HG02759 (cell line): ENCODE measurements at regions not wholly inside any gene's neighbourhood (a gene's known extent, or its start where the extent isn't known, plus 50 kb on each side); places are given as distances from the start of the nearest gene placed in this dataset.
"Not testable (repeated sequence)": the region's sequence is repeated elsewhere in the genome, so short reads cannot be mapped to it uniquely, and the experiment has no call there.

Experiments used
- ATAC-seq: cut with Tn5 transposase; IDR thresholded peaks from one replicate; pipeline ENCODE4 v1.9.1; 2021; ENCODE audit warnings: mild to moderate bottlenecking, moderate library complexity; ENCODE audit not compliant: unreplicated experiment

DNA sequence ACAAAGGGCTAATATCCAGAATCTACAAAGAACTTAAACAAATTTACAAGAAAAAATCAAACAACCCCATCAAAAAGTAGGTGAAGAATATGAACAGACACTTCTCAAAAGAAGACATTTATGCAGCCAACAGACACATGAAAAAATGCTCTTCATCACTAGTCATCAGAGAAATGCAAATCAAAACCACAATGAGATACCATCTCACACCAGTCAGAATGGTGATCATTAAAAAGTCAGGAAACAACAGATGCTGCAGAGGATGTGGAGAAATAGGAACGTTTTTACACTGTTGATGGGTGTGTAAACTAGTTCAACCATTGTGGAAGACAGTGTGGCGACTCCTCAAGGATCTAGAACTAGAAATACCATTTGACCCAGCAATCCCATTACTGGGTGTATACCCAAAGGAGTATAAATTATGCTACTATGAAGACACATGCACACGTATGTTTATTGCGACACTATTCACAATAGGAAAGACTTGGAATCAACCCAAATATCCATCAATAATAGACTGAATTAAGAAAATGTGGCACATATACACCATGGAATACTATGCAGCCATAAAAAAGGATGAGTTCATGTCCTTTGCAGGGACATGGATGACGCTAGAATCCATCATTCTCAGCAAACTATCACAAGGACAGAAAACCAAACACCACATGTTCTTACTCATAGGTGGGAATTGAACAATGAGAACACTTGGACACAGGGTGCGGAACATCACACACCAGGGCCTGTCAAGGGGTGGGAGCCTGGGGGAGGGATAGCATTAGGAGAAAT, 241.5 kb downstream of the KCNRG start:
- ATAC-seq, result not testable (repeated sequence)

DNA sequence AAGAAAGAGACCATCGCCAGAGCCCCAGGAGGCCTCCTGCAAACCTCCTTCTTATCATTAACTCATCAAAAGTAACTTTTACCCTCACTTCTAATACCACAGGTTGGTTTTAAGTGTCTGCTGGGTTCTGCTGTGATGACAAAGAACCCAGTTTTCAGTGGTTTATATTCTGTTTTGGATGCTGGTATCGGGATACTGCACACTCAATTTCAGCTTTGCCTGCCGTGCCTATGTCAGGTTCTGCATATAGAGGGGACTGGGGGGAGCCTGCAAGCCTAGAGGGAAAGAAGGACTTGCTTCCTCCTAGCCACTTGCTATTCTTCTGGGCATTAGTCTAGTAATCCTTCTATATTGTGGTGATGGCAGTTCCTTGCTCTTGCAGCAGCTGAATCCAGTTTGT, 242.4 kb downstream of the KCNRG start:
- no peak for ATAC-seq

DNA sequence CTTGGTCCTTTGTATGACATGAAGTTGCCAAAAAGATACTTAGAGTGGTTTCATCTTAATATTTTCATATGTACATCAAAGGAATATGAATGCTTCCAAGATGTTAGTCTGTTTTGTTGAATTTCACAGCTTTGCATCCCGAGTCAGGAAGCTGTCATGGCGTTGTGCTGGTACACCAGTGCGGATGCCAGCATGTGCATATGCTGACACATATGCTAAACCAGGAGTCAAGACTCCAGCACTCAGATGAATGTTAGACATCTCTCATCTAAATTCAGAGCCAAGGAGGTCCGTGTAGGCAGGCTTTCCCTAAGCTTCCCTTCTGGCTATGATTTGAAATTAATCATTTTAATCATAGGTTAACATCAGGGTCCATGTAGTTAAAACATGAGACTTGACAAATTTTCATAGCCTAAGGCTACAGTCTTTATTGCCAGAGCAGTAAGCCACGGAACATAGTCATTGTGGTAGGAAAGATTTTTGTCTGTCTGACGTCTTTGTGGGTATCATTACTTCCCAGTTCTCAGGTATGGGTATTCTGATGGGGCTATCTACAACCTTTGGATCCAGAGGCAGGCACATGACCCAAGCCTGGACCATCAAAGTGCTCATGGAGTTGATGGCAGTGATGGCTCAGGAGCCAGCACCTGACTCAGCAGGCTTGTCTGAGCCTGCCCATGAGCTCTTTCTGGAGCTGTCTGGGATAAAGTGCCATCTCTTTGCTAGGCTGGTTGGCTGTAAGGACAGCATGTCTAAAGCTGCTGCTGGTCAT, 246.1 kb downstream of the KCNRG start:
- ATAC-seq, result no peak

DNA sequence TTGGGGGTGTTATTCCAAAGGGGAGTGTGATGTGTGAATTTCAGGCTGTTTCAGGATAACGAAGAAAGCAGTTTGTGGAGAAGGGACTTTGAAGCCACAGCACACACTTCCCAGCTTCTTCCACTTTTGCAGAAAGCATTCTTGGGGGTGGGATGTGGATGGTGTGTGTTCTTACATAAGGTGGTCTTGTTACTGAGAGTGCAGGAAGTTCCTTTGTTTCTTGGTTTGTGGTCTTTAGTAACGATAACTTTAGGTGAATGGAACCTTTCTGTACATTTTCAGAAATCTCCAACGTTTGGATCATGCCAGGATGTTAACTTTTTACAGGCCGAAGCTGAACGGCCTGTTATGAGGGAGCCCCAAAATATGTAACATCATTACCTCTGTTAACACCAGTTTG, 251.8 kb downstream of the KCNRG start:
- no peak for ATAC-seq

DNA sequence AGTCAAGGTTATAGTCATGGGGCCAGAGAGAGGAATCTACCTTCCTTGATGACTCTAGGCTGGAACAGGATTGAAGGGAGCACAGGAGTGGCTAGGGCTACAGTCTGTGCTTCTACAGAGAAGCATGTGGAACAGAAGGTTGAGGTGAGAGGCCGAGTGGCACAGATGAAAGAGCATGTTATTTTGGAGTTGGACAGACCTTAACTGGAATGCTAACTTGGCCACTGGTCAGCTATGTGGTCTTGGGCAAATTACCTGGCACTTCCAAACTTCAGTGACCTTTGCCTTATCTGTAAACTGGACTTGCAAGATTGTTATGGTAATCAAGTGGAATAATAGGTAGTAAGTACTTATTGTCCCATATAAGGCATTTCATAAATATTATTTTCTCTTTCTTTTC, 252.7 kb downstream of the KCNRG start:
- ATAC-seq, result no peak

DNA sequence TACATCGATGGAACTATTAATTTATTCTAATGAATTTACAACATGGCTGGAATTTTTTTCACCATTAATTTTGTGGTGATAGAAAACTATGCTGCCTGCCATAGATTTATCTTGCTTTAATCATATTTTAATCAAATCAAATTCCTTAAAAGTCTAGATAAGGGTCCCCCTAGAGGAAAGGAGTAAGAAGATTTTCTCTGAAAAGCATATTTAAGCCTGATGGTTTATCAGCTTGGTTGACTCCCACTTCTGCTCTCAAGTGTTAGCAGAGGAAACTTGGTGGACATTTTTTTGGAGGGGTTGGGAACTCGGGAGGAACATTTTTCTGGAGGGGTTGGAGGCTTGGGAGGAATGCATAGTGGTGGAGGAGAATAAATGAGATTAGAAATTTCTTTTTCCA, 253.3 kb downstream of the KCNRG start:
- ATAC-seq, result no peak

DNA sequence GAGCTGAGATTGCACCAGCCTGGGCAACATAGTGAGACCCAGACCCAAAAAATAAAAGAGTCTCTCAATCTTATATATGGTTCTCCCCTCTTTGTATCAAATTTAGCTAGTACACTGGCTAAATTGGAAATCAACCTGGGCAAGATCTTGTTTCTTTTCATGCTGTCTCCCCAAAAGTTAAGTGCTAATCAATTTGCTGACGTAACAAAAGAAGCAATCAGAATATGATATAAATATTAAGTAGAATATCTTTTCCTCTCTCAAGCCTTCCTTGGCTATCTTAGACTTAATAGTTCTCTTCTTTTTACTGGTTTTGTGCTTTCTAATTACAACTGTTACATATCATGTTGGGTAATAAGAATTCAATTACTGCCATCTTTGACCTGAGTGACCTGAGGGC, 258.9 kb downstream of the KCNRG start:
- no peak for ATAC-seq

DNA sequence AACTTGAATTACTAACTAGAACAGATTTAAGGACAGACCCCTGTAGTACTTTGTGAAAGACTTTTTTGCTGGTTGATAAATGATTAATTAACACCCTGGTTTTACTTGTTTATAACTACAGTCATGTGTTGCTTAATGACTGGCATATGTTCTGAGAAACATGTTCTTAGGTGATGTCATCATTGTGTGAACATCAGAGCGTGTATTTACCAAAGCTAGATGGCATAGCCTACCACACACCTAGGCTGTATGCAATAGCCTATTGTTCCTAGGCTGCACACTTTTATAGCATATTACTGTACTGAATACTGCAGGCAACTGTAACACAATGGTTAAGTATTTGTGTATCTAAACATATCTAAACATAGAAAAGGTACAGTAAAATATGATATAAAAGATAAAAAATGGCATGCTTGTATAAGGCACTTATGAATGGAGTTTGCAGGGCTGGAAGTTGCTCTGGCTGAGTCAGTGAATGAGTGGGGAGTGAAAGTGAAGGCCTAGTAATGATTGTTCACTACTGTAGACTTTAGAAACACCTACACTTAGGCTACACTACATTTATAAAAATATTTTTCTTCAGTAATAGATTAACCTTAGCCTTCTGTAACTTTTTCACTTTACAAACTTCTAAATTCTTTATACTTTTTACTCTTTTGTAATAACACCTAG, 260.3 kb downstream of the KCNRG start:
- ATAC-seq, result no peak

DNA sequence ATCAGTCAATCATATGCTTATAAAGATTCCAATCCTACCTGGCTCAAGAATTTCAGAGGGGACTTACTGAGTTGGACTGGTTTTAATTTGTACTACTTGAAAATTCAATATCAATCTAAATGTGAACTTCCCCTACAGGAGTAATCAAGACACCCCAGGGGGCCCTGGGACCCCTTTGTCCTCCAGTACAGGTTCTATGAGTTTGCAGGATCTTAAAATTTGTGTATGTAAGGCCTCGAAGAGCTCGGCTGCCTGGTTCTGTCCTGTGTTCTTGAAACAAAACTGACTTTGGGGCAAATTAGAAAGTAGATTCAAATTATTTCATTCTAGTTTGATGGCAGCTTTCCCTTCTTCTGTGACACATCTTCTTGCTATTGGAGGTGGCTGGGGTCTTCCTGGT, 261.3 kb downstream of the KCNRG start:
- no peak for ATAC-seq

DNA sequence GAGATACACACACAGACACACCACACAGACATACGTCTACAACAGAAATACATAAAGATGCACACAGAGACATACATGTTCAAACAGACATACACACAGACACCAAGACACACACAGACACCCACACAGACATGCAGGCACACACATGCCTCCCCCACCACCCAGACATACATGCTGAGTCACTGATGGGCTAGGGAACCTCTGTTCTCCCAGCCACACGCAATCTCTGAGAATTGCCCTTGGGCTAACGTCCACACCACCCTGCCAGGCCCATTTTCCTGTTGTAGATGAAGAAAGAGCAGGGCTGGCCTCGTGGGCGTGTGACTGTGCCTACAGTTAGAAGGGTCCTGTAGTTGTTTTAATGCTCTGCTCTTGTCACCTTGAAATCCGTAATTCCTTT, 261.9 kb downstream of the KCNRG start:
- ATAC-seq, result no peak

DNA sequence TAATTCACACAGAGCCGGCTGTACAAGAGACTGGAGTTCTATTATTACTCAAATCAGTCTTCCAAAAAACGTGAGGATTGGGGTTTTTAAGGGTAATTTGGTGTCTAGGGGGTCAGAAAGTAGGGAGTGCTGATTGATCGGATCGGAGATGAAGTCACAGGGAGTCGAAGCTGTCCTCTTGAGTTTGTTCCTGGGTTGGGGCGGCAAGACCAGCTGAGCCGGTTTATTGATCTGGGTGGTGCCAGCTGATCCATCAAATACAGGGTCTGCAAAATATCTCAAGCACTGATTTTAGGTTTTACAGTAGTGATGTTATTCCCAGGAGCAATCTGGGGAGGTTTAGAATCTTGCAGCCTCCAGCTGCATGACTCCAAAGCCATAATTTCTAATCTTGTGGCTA, 262.7 kb downstream of the KCNRG start:
- no peak for ATAC-seq

DNA sequence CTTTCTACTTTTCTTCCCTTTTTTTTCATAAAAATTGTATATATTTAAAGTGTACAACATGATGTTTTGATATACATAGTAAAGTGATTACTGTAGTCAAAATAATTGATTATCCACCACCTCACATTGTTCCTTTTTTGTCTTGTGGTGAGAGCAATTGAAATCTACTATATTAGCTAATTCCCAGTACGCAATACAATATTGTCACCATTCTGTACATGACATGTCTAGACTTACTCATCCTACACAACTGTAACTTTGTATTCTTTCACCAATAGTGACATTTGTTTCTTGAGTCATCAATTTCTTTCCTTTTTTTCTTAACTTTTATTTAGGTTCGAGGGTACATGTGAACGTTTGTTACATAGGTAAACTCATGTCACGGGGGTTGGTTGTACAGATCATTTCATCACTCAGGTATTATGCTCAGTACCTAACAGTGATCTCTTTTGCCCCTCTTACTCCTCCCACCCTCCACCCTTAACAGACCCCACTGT, 265.2 kb downstream of the KCNRG start:
- no peak for ATAC-seq

DNA sequence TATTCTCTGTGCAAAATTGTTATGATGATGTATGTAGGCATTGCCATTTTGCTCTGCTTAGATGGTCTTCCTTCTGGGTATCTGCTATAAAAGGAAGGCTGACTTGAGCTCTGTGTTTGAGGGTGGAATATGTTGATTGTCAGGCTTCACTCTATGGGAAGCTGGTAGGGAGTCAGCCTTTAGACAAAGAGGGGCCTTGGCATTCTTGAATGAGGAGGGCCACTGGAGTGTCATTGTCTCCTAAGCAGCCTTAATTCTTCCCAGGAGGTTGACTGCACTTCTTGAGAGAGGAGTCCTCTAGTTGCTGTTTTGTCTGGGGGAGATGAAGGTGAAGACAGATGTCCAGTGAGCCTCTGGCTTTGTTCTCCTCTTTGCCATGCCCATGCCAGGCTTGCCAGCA, 266.8 kb downstream of the KCNRG start:
- no peak for ATAC-seq

DNA sequence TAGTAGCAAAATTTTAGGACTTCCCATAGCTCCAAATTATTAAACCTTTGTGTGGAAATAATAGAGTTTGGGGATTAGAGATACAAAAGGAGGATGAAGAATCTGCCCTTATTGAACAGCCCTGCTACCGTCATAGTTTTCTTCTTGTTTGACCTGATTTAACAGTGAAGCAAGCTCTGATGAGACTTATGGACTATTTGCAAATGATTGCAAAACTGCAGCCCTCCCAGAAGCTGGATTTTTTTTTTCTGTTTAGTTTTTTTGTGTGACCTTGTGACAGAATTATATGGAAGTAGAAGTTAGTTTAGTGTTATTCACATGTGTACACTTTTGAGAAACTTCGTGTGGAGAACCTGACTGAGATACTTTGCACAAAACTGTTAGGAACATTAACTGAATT, 267.8 kb downstream of the KCNRG start:
- ATAC-seq, result no peak

DNA sequence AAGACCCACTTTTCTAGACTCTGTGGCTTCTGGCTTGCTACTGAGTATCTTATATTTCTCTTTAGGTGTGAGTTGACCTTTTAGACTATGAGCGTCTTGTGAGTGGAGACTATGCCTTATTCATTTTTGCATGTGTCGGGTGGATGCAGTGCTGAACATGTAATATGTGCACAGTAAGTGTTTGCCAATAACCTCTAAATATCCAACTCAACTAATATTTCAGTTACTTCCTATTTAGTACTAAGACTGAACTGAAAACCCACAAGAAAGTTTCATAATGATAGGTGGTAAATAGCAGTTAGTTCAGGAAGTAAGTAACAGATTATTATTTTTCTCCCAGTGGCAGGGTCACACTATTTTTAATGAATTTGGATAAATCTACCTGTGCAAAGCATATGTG, 269.3 kb downstream of the KCNRG start:
- peak; percentile 79 for ATAC-seq

DNA sequence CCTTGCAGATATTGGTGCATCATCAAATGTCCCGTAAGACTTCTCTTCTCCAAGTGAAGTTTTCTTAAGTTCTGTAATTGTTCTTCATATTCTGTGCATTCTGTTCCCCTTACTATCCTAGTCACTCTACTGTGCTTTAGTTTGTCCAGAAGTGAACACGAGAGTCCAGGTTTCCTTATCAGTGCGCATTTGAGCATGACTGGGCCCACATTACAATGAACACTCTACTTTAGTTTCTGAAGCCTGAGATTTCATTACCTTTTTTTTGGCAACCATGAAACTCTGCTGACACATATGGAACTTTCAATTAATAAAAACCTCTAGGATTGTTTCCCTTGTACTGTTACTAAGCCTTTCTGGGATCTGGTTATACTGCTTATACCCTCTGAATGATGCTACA, 270.0 kb downstream of the KCNRG start:
- no peak for ATAC-seq

DNA sequence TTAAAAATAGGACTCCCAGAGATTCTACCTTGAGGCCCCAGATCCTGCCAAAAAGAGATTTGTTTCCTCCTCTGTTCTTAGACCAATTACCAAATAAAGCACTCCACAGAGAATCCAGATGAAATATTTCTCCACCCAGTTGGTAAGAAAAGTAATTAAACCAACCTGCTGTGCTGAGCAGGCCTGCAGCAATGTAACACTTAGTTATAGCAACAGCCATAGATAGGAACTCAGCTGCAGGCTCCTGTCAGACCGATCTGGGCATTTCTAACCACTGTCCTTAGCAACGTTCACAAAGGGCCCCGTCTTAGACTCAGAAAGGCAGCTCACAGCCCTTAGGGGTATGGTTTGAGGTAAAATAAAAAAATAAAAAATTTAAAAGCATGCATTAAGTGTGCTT, 271.1 kb downstream of the KCNRG start:
- ATAC-seq, result no peak

DNA sequence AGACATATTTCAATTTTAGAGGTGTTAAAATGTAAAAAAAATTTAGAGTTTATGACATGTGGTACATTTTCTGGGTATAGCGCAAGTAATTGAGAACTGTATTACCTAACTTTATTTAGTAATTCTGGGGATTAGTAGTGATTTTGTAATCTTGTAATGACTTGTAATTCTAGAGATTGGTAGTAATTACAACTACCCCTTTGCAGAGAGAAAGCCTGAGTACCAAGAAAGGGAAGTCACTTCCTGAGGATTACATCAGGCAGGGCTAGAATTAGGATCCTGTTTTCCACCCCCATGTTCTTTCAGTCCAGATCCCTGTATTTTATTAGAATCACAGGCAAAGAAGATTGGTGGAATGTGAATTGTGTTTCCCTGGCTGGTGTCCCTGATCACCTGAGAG, 274.9 kb downstream of the KCNRG start:
- no peak for ATAC-seq

DNA sequence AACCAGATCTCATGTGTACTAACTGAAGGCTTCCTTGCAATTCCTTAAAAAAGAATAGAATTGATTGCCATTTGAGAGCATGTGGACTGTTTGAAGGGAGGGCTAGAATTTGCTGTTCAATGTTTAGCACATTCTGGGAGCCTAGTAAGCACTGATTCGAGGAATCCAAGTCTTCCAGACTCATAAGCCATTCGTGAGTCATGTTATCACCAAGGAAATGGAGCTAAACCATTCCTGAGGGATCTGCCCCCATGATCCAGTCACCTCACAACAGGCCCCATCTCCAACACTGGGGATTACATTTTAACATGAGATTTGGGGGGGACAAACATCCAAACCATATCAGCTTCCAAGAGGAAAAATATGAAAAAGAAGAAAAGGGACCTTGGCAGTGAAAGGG, 276.4 kb downstream of the KCNRG start:
- no peak for ATAC-seq

DNA sequence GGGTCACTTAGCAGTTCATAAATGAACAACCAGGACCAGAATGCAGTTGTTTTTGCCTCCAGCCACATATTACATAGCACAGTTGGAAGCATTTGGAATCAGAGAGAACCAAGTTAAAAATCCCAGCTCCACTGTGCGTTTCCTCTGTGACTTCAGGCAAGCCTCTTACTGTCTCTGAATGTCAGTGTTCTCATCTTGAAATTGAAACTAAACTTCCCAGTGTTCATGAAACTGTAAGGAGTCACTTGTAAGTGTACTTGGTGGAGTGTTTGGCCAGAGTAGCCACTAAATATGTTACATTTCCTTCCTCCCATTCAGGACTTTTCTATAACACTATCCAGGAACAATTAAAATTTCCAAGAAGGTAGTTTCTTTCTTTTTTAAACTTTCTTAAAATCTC, 276.8 kb downstream of the KCNRG start:
- ATAC-seq, result no peak

DNA sequence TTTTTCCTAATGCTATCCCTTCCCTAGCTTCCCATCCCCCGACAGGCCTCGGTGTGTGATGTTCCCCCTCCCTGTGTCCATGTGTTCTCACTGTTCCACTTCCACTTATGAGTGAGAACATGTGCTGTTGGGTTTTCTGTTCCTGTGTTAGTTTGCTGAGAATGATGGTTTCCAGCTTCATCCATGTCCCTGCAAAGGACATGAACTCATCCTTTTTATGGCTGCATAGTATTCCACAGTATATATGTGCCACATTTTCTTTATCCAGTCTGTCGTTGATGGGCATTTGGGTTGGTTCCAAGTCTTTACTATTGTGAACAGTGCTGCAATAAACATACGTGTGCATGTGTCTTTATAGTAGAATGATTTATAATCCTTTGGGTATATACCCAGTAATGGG, 279.2 kb downstream of the KCNRG start:
- ATAC-seq, result not testable (repeated sequence)
